ENCODE measurements at regions not wholly inside any gene's neighbourhood (a gene's known extent, or its start where the extent isn't known, plus 50 kb on each side); places are given as distances from the start of the nearest gene placed in this dataset.

DNA sequence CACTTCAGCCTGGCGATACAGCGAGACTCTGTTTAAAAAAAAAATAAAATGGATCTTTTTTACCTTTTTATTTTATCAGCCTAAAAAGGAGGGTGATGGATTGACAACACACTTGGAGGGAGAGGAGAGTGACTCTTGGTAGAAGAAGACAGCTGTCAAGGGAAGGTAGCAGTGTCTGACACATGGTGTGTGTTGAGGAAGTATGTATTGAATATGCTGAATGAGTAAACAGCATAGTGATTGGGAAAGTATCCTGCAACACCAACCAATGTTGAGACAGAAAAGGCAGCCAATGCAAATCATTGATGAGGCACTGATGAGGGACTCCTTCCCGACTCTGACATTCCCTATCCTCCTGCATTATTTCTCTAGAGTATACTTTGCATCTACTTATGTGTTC is 306.4 kb downstream of the LPIN1 start:
- TF ChIP-seq POLR2AphosphoS5 (IDR thresholded peaks at IDR 0.05; ENCODE audit: low read depth, low read length) (no peak), POLR2A (IDR thresholded peaks at IDR 0.05; ENCODE audit: low read depth, low read length) (no peak), TAF1 (IDR thresholded peaks at IDR 0.05; ENCODE audit: low read depth, low read length) (no peak), POU2F2 (IDR thresholded peaks at IDR 0.05; ENCODE audit: low read depth, low read length) (no peak), SPI1 (IDR thresholded peaks at IDR 0.05; ENCODE audit: low read depth, low read length) (no peak), PAX5 (IDR thresholded peaks at IDR 0.05; ENCODE audit: insufficient read depth, low read length, severe bottlenecking) (no peak)
